ENCODE measurements at regions not wholly inside any gene's neighbourhood (a gene's known extent, or its start where the extent isn't known, plus 50 kb on each side); places are given as distances from the start of the nearest gene placed in this dataset.

DNA sequence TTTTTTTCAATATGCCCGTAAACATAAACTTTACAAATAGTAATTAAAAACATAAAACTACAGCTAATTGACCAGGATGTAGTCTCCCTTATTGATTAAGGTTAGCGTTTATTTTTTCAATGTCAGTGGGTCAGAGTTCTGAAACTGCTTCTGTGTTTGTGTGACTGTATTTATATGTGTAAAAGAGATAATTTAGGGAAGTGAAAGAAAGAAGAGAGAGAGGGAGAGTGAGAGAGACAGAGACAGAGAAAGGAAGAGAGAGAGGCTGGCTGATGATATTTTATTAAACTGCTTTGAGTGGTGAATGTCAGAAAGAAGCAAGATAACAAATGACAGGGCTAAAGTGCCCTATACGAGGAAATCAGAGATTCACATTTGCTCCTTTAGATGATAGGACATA, 266.1 kb upstream of the PTCHD4 start:
- TF ChIP-seq FOXM1 (IDR thresholded peaks at IDR 0.05; ENCODE audit: borderline replicate concordance, low read depth) (no peak), TAF1 (IDR thresholded peaks at IDR 0.05; ENCODE audit: low read depth) (no peak), NFIC (IDR thresholded peaks at IDR 0.05) (no peak), EP300 (IDR thresholded peaks at IDR 0.05; ENCODE audit: borderline replicate concordance) (no peak), CEBPB (IDR thresholded peaks at IDR 0.05) (no peak), YY1 (IDR thresholded peaks at IDR 0.05; ENCODE audit: low read depth) (no peak), TEAD4 (IDR thresholded peaks at IDR 0.05) (no peak), ZBTB7A (IDR thresholded peaks at IDR 0.05; ENCODE audit: low read depth) (no peak), EGR1 (IDR thresholded peaks at IDR 0.05) (no peak), RAD21 (IDR thresholded peaks at IDR 0.05; ENCODE audit: low read depth) (no peak), TCF12 (IDR thresholded peaks at IDR 0.05; ENCODE audit: low read depth) (no peak)
- TF ChIP-seq, protein P1, sequence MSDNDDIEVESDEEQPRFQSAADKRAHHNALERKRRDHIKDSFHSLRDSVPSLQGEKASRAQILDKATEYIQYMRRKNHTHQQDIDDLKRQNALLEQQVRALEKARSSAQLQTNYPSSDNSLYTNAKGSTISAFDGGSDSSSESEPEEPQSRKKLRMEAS (IDR thresholded peaks at IDR 0.05) = no peak
- TF ChIP-seq, protein P2, sequence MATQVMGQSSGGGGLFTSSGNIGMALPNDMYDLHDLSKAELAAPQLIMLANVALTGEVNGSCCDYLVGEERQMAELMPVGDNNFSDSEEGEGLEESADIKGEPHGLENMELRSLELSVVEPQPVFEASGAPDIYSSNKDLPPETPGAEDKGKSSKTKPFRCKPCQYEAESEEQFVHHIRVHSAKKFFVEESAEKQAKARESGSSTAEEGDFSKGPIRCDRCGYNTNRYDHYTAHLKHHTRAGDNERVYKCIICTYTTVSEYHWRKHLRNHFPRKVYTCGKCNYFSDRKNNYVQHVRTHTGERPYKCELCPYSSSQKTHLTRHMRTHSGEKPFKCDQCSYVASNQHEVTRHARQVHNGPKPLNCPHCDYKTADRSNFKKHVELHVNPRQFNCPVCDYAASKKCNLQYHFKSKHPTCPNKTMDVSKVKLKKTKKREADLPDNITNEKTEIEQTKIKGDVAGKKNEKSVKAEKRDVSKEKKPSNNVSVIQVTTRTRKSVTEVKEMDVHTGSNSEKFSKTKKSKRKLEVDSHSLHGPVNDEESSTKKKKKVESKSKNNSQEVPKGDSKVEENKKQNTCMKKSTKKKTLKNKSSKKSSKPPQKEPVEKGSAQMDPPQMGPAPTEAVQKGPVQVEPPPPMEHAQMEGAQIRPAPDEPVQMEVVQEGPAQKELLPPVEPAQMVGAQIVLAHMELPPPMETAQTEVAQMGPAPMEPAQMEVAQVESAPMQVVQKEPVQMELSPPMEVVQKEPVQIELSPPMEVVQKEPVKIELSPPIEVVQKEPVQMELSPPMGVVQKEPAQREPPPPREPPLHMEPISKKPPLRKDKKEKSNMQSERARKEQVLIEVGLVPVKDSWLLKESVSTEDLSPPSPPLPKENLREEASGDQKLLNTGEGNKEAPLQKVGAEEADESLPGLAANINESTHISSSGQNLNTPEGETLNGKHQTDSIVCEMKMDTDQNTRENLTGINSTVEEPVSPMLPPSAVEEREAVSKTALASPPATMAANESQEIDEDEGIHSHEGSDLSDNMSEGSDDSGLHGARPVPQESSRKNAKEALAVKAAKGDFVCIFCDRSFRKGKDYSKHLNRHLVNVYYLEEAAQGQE (IDR thresholded peaks at IDR 0.05; ENCODE audit: low read depth) = no peak
- TF ChIP-seq, protein P3, sequence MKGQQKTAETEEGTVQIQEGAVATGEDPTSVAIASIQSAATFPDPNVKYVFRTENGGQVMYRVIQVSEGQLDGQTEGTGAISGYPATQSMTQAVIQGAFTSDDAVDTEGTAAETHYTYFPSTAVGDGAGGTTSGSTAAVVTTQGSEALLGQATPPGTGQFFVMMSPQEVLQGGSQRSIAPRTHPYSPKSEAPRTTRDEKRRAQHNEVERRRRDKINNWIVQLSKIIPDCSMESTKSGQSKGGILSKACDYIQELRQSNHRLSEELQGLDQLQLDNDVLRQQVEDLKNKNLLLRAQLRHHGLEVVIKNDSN (IDR thresholded peaks at IDR 0.05) = no peak

Data from Ishikawa (cell line).